ENCODE measurements at regions not wholly inside any gene's neighbourhood (a gene's known extent, or its start where the extent isn't known, plus 50 kb on each side); places are given as distances from the start of the nearest gene placed in this dataset.
"Not testable (repeated sequence)": the region's sequence is repeated elsewhere in the genome, so short reads cannot be mapped to it uniquely, and the experiment has no call there.

DNA sequence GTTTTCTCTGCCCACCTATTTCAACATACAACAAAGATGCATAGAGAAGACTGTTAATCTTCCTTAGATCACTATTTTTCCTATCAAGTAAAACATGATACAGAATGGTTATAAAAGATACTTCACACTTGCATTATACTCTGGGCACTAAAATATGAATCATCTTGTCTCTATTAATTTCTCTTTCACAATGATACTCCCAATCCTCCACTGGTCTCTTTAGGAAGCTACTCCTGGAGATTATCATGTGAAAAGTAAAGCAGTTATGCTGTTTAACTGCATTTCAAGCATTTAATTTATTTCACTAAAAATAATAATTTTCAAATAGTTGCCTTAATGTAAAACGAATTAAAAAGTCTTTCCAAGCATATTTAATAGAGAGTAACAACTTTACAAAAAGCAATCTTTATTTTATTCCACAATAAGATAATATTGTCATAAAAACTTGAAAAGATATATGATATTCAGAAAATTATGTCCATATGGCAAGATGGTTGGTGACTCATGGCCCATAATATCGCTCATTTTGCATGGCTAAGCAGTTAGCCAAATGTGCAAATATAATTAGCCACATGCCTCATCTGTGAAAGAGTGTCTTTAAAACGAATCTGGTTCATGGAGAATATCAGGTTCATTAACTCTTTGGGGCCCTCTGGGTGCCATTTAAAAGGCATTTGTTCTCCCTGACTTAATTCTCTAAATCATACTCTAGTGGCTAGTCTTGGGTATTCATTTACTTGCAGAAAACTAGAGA lies 1569.0 kb upstream of the B3GALT2 start:
- no peak for DNase-seq
- intact Hi-C loops (cut with micrococcal nuclease): no loop called here

DNA sequence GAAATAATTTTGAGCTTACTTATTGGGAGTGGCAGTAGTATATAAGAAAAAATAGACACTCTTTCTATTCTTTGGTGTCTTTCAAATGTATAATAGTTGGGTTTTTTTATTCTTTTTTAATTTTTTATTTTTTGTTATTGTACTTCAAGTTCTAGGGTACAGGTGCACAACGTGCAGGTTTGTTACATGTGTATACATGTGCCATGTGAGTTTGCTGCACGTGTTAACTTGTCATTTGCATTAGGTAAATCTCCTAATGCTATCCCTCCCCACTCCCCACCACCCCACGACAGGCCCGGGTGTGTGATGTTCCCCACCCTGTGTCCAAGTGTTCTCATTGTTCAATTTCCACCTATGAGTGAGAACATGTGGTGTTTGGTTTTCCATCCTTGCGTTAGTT lies 1552.4 kb upstream of the B3GALT2 start:
- intact Hi-C loops (cut with micrococcal nuclease); H3K27me3 ChIP-seq (ENCODE audit: control insufficient read depth, insufficient read depth, low read length); H3K4me3 Mint-ChIP-seq; H3K4me3 ChIP-seq (ENCODE audit: low read length); DNase-seq; H3K9me3 ChIP-seq (ENCODE audit: control insufficient read depth, insufficient read depth, low read length); H3K27ac ChIP-seq (ENCODE audit: low read length); H3K36me3 Mint-ChIP-seq; H3K9me3 Mint-ChIP-seq; H3K4me1 Mint-ChIP-seq; H3K36me3 ChIP-seq (ENCODE audit: control insufficient read depth, insufficient read depth, low read length); ATAC-seq; H3K27ac Mint-ChIP-seq; H3K4me1 ChIP-seq (ENCODE audit: control insufficient read depth, insufficient read depth, low read length); H3K27me3 Mint-ChIP-seq (ENCODE audit: low read depth in 2 of 2): not testable (repeated sequence)
- whole genome bisulfite sequencing (ENCODE audit: insufficient coverage): 89% methylated on average over 3 of the region's 5 CpGs

More for the DNA sequence above, 1569.0 kb upstream of the B3GALT2 start:
- H3K9me3 ChIP-seq (ENCODE audit: control insufficient read depth, insufficient read depth, low read length): no peaks in the 10 kb centered on the region
- H3K27me3 ChIP-seq (ENCODE audit: control insufficient read depth, insufficient read depth, low read length): no peaks in the 10 kb centered on the region
- H3K36me3 ChIP-seq (ENCODE audit: control insufficient read depth, insufficient read depth, low read length): no peaks in the 10 kb centered on the region
- H3K4me1 ChIP-seq (ENCODE audit: control insufficient read depth, insufficient read depth, low read length): no peaks in the 10 kb centered on the region
- H3K4me3 ChIP-seq (ENCODE audit: low read length): no peak overlapping the region
- peaks cover 6 to 15% of the 10 kb centered on the region in 2 donors for H3K9me3 Mint-ChIP-seq
- no peaks in the 10 kb centered on the region for H3K36me3 Mint-ChIP-seq
- 50% methylated on average over 2 of the region's 3 CpGs for WGBS (ENCODE audit: insufficient coverage)
- no peak for ATAC-seq
- no peaks in the 10 kb centered on the region for H3K4me1 Mint-ChIP-seq
- no peak overlapping the region for H3K27ac ChIP-seq (ENCODE audit: low read length)
- H3K27ac Mint-ChIP-seq: no peak overlapping the region
- TF ChIP-seq, protein P1, sequence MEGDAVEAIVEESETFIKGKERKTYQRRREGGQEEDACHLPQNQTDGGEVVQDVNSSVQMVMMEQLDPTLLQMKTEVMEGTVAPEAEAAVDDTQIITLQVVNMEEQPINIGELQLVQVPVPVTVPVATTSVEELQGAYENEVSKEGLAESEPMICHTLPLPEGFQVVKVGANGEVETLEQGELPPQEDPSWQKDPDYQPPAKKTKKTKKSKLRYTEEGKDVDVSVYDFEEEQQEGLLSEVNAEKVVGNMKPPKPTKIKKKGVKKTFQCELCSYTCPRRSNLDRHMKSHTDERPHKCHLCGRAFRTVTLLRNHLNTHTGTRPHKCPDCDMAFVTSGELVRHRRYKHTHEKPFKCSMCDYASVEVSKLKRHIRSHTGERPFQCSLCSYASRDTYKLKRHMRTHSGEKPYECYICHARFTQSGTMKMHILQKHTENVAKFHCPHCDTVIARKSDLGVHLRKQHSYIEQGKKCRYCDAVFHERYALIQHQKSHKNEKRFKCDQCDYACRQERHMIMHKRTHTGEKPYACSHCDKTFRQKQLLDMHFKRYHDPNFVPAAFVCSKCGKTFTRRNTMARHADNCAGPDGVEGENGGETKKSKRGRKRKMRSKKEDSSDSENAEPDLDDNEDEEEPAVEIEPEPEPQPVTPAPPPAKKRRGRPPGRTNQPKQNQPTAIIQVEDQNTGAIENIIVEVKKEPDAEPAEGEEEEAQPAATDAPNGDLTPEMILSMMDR (IDR thresholded peaks at IDR 0.05): no peak
- no peaks in the 10 kb centered on the region for H3K27me3 Mint-ChIP-seq (ENCODE audit: low read depth in 2 of 2)
- H3K4me3 Mint-ChIP-seq: no peak overlapping the region

DNA sequence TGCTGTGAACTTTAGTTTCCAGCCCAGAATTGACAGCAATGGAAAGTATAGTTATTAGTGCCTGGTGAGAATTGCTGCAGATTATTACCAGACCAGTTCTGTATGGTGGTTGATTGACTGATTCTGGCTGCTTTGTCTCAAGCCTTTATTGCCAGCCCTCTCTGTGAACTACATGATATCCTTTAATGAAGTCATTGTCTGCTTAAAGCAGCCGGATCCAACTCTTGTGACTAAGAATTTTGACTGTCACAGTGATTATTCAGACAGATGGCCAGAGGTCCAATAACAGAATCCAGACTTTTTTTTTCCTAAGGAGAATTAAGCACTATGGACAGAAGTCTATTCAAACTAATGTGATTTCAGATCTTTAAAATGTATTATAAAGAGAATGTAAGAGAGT lies 1548.6 kb upstream of the B3GALT2 start:
- no peaks in the 10 kb centered on the region for H3K36me3 Mint-ChIP-seq
- no peaks in the 10 kb centered on the region for H3K9me3 ChIP-seq (ENCODE audit: control insufficient read depth, insufficient read depth, low read length)
- TF ChIP-seq, protein P1 (IDR thresholded peaks at IDR 0.05): no peak
- H3K9me3 Mint-ChIP-seq: peaks cover 2 to 4% of the 10 kb centered on the region in 2 donors
- DNase-seq (no peak), ATAC-seq (no peak)
- H3K36me3 ChIP-seq (ENCODE audit: control insufficient read depth, insufficient read depth, low read length): no peaks in the 10 kb centered on the region
- no peaks in the 10 kb centered on the region for H3K4me1 ChIP-seq (ENCODE audit: control insufficient read depth, insufficient read depth, low read length)
- WGBS (ENCODE audit: insufficient coverage): 83% methylated on average over 1 of the region's 1 CpG
- no peaks in the 10 kb centered on the region for H3K4me1 Mint-ChIP-seq
- H3K4me3 ChIP-seq (ENCODE audit: low read length): no peak overlapping the region
- H3K27me3 ChIP-seq (ENCODE audit: control insufficient read depth, insufficient read depth, low read length): no peaks in the 10 kb centered on the region
- H3K4me3 Mint-ChIP-seq: no peak overlapping the region
- no peak overlapping the region for H3K27ac ChIP-seq (ENCODE audit: low read length)
- no peaks in the 10 kb centered on the region for H3K27me3 Mint-ChIP-seq (ENCODE audit: low read depth in 2 of 2)
- intact Hi-C loops (cut with micrococcal nuclease): no loop called here
- no peak overlapping the region for H3K27ac Mint-ChIP-seq

DNA sequence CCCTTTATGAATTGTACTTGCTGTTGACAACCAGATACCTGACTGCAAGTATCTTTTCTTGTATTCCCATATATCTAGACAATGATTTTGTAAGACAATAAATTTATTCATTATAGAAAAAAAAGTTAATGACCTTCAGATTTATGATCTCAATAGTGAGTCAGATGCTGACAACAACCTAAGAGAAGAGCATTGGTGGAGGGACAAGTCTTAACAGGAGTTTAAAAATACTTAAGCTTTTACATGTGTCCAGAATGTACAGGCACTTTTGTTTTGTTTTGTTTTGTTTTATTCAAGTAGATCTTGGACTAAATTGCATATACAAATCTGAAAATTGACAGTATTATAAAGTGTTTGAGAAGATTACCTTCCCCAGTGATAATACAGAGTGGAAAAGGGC lies 1544.6 kb upstream of the B3GALT2 start:
- Mint-ChIP-seq H3K27ac (no peak overlapping the region), H3K9me3 (peaks cover 3 to 9% of the 10 kb centered on the region in 2 donors)
- no peak for ATAC-seq

More for the DNA sequence above, 1544.6 kb upstream of the B3GALT2 start:
- no peak overlapping the region for H3K4me3 Mint-ChIP-seq
- H3K4me1 Mint-ChIP-seq: no peaks in the 10 kb centered on the region
- Histone ChIP-seq H3K9me3 (ENCODE audit: control insufficient read depth, insufficient read depth, low read length) (no peaks in the 10 kb centered on the region), H3K27me3 (ENCODE audit: control insufficient read depth, insufficient read depth, low read length) (no peaks in the 10 kb centered on the region), H3K4me3 (ENCODE audit: low read length) (no peak overlapping the region), H3K27ac (ENCODE audit: low read length) (no peak overlapping the region), H3K4me1 (ENCODE audit: control insufficient read depth, insufficient read depth, low read length) (no peaks in the 10 kb centered on the region), H3K36me3 (ENCODE audit: control insufficient read depth, insufficient read depth, low read length) (no peaks in the 10 kb centered on the region)
- TF ChIP-seq, protein P1 (IDR thresholded peaks at IDR 0.05): no peak
- H3K27me3 Mint-ChIP-seq (ENCODE audit: low read depth in 2 of 2): no peaks in the 10 kb centered on the region
- no peaks in the 10 kb centered on the region for H3K36me3 Mint-ChIP-seq
- no peak for DNase-seq
- intact Hi-C loops (cut with micrococcal nuclease): no loop called here

Measured in natural killer cell (primary cell).